ENCODE measurements at regions not wholly inside any gene's neighbourhood (a gene's known extent, or its start where the extent isn't known, plus 50 kb on each side); places are given as distances from the start of the nearest gene placed in this dataset.
"Not testable (repeated sequence)": the region's sequence is repeated elsewhere in the genome, so short reads cannot be mapped to it uniquely, and the experiment has no call there.

GRCh38 chr1:213484333-213484732 is 433.3 kb downstream of the RPS6KC1 start:
- DNase-seq, result no peak

GRCh38 chr1:213484758-213485157 is 433.7 kb downstream of the RPS6KC1 start:
- no peak for DNase-seq

- DNase-seq, result no peak
These were observed 435.4 kb downstream of the RPS6KC1 start for GRCh38 chr1:213486488-213486887.

GRCh38 chr1:213491468-213491867 is 440.4 kb downstream of the RPS6KC1 start:
- no peak for DNase-seq

GRCh38 chr1:213492161-213493041 is 441.4 kb downstream of the RPS6KC1 start:
- no peak for DNase-seq

GRCh38 chr1:213499444-213499843 is 448.4 kb downstream of the RPS6KC1 start:
- no peak for DNase-seq

- no peak for DNase-seq
These were observed 456.6 kb downstream of the RPS6KC1 start for GRCh38 chr1:213507472-213508223.

GRCh38 chr1:213511173-213511572 is 460.1 kb downstream of the RPS6KC1 start:
- DNase-seq, result no peak

GRCh38 chr1:213512316-213512715 is 461.3 kb downstream of the RPS6KC1 start:
- no peak for DNase-seq

GRCh38 chr1:213513006-213513405 is 462.0 kb downstream of the RPS6KC1 start:
- DNase-seq, result no peak

- DNase-seq, result not testable (repeated sequence)
These were observed 463.6 kb downstream of the RPS6KC1 start for GRCh38 chr1:213514408-213515179.

GRCh38 chr1:213519098-213519497 is 468.1 kb downstream of the RPS6KC1 start:
- DNase-seq, result no peak

- DNase-seq, result no peak
These were observed 466.6 kb upstream of the PROX1 start for GRCh38 chr1:213521206-213521605.

GRCh38 chr1:213523781-213524398 is 463.9 kb upstream of the PROX1 start:
- no peak for DNase-seq

GRCh38 chr1:213526306-213526705 is 461.5 kb upstream of the PROX1 start:
- DNase-seq, result no peak

GRCh38 chr1:213530611-213531320 is 457.0 kb upstream of the PROX1 start:
- DNase-seq, result no peak

GRCh38 chr1:213531369-213532310 is 456.1 kb upstream of the PROX1 start:
- no peak for DNase-seq

GRCh38 chr1:213533125-213533524 is 454.6 kb upstream of the PROX1 start:
- DNase-seq, result no peak

GRCh38 chr1:213535679-213536078 is 452.1 kb upstream of the PROX1 start:
- DNase-seq, result no peak

- no peak for DNase-seq
These were observed 449.5 kb upstream of the PROX1 start for GRCh38 chr1:213538251-213538650.

- DNase-seq, result no peak
These were observed 448.3 kb upstream of the PROX1 start for GRCh38 chr1:213539464-213539863.

Measured in NCI-H226 (cell line).